LNCaP clone FGC (cell line): ENCODE measurements at regions not wholly inside any gene's neighbourhood (a gene's known extent, or its start where the extent isn't known, plus 50 kb on each side); places are given as distances from the start of the nearest gene placed in this dataset.
"Not testable (repeated sequence)": the region's sequence is repeated elsewhere in the genome, so short reads cannot be mapped to it uniquely, and the experiment has no call there.

ENCODE experiments used
- DNase-seq: peaks from one replicate; pipeline ENCODE4 v3.0.0-alpha.2; 2011; ENCODE audit warnings: low read depth
- H3K4me3 ChIP-seq: 2 replicates; pipeline ENCODE4 v1.5.1; 2011; ENCODE audit warnings: mild to moderate bottlenecking, low read depth, low read length, control low read depth
- CTCF ChIP-seq: IDR thresholded peaks from 2 replicates; pipeline ENCODE4 v1.5.1; 2012; ENCODE audit warnings: mild to moderate bottlenecking; ENCODE audit not compliant: control insufficient read depth, insufficient read depth; ENCODE audit errors: extremely low read depth

- TF ChIP-seq CTCF, result no peak
- no peak for DNase-seq
Measured at GRCh38 chr7:113179313-113179712, 61.0 kb upstream of the SMIM30 start.

GRCh38 chr7:113176836-113177235 is 58.5 kb upstream of the SMIM30 start:
- no peak overlapping the region for H3K4me3 ChIP-seq
- TF ChIP-seq CTCF, result no peak
- peak; percentile 68 for DNase-seq

More at GRCh38 chr7:113179313-113179712, 61.0 kb upstream of the SMIM30 start:
- no peak overlapping the region for H3K4me3 ChIP-seq

GRCh38 chr7:113176180-113176579 is 57.8 kb upstream of the SMIM30 start:
- not testable (repeated sequence) for H3K4me3 ChIP-seq, DNase-seq

GRCh38 chr7:113175525-113176104 is 57.3 kb upstream of the SMIM30 start:
- no peak for TF ChIP-seq CTCF
- no peak for DNase-seq
- no peak overlapping the region for H3K4me3 ChIP-seq

- TF ChIP-seq CTCF, result no peak
- no peak for DNase-seq
- no peak overlapping the region for H3K4me3 ChIP-seq
Measured at GRCh38 chr7:113172726-113173125, 54.4 kb upstream of the SMIM30 start.

- no peak for DNase-seq
- TF ChIP-seq CTCF, result no peak
- no peak overlapping the region for H3K4me3 ChIP-seq
Measured at GRCh38 chr7:113170591-113170990, 52.2 kb upstream of the SMIM30 start.
